ENCODE measurements at regions not wholly inside any gene's neighbourhood (a gene's known extent, or its start where the extent isn't known, plus 50 kb on each side); places are given as distances from the start of the nearest gene placed in this dataset.
"Not testable (repeated sequence)": the region's sequence is repeated elsewhere in the genome, so short reads cannot be mapped to it uniquely, and the experiment has no call there.

DNA sequence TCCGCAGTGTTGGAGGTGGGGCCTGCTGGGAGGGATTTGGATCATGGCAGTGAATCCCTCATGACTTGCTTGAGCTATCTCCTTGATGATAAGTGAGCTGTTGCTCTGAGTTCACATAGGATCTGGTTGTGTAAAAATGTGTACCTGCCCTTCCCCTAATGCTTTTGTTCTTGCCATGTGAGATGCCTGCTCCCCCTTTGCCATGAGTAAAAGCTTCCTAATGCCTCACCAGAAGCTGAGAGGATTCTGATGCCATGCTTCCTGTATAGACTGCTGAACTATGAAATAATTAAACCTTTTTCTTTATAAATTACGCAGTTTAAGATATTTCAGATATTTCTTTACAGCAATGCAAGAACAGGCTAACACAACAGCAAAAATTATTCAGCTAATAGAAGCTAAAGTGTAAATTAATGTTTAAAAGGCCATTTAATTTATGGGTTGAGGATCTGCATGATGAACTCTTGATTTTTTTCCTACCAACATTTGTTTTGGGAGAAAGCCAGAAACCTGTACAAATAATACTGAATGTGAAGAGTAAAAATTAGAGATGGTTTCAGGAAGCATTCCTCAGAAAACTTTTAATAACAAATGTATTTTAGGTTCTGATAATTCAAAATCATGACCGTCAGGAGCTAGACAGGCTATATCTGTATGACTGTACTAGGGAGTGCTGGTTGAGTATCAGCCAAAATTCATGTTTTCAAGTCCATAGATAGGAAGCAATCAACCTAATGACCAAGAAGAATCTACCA is 177.5 kb upstream of the GRIA4 start:
- no peak for DNase-seq (ENCODE audit: low spot score)

DNA sequence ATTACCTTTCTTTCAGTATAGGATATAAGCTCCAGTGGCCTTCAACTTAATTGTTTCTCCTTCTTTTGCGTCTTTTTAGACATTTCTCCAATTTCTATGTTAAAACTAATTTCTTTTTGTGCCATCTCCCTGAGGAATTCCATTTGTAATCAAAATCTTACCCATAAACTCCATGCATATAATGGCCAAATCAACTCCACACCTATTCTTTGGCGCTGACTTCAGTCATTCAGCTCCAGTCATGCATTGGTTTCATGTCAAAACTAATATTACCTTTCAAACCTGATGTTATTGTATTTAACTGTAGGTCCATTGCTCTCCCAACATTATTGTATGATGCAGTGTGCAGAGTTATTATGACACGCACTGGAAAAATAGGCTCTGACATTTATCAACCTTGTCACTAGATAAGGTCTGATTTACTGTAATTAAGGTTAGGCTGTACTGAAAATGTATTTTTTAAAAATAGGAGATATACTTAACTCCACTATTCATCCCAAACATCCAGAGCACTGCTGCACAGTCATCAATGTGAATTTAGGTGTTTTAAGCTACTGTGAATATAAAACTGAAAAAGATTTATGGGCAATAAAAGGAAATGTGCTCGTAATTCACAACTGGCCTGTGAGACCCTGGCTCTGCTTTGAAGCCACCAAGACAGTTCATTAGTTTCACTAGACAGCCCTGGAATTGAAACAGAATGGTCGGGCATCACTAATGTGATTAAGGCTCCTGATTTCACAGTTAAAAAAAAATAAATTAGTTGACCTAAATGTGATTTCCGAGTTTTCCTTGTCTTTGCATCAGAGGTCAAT is 180.6 kb upstream of the GRIA4 start:
- no peak for DNase-seq (ENCODE audit: low spot score)

DNA sequence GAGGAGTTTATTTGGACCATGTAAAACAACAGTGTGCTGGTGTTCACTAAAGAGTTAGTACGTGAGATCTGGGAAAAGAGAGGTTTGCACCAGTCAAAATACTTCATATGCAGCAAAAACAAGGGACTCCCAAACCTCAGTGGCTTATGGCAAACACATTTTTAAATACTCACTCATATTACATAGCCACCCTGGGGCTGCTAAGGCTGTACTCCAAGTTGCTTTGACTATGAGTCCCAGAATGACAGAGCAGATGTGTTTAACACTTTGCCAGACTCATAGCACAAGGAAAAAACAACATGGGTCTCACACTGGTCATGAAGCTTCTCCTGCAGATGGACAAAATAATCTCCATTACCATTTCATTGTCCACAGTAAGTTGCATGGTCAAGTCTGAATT is 202.8 kb upstream of the GRIA4 start:
- DNase-seq (ENCODE audit: low spot score): no peak

DNA sequence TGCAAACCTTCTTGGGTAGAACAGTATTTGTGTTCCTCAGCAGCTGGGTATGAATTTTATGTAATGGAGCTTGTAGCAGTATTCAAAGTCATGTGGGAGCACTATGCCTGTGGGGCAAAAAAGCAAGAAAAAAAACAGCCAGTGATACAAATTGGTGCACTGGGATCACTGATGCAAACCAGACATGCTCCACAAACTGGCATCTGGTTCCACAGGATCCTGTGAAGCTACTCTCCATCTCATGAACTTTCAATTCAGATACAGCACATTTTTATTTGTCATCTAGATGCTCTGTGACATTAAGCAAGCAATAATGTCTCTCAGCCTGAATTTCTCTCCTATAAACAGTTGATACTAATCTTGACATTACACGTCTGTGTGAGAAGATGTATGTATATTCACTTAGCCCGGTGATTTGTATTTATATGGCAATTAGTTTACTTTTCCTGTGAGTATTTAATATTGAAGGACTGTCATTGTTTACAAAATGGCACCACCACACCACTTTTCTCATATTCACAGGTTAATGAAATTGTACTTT is 208.5 kb upstream of the GRIA4 start:
- DNase-seq (ENCODE audit: low spot score): no peak

DNA sequence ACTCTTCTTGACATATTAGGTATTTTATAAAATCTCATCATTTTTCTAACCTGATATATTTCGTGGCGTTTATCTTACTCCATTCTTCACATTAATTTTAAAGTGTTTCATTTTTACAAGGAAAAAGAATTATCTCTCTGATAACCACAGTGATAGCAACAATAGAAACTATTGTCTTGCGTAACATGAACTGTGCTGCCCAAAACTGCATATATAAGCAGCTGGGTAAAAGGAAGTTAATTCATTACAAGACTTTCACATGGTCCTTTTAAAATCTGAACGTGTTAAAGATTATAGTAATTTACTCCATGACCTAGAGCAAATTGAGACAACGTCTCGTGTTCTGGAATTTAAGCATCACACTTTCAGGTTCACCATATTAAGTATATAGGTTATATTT is 210.4 kb upstream of the GRIA4 start:
- no peak for DNase-seq (ENCODE audit: low spot score)

DNA sequence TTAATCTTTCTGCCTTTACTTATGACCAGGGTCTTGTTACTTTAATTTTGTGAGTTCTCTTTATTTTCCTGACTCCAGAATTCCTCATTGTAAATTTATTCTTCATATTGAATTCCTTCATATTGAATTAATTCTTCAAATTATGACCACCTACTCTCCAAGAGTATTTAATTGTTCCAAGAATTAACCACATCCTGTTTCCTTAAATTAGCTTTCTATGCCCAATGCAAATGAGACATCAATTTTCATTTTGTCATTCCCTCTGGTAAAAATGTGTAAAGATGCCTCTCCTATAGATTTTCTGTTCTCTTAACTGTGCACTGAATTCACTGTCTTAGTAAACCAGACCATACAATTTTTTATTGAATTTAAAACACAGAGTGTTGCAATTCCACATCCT is 211.2 kb upstream of the GRIA4 start:
- no peak for DNase-seq (ENCODE audit: low spot score)

DNA sequence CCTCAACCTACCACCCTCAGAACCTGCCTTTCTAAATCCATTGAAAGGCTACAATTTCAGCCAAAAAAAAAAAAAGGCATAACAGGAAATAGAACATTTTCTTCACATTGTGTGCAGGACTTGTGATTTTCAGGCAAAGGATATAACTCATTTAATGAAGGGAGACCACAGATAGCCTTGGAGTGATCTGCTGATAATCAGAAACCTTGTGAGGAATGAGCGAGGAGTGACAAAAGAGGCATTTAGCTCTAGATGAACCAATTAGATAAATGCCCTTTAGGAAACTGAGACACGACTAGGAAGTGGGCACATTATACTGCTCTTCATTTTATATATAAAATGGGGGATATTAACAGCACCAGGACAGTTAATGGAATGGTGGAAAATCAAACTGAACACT is 216.5 kb upstream of the GRIA4 start:
- no peak for DNase-seq (ENCODE audit: low spot score)

- no peak for DNase-seq (ENCODE audit: low spot score)
These were observed 217.3 kb upstream of the GRIA4 start for GRCh38 chr11:105392556-105392955.

GRCh38 chr11:105389952-105390351 is 219.9 kb upstream of the GRIA4 start:
- DNase-seq (ENCODE audit: low spot score): no peak

DNA sequence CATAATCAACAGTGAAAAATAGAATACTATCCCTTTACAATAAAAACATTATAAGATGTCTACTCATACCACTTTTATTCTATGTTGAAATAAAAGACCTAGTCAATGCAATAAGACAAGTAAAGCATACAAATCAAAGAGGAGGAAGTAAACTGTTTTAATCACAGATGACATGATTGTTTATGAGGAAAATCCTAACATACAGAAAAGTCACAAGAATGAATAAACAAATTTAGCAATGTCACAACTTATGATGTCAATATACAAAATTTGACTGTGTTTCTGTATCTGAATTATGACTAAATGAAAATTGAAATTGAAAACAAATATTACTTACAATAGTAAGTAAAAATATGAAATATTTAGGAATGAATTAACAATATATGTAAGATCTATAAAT is 221.9 kb upstream of the GRIA4 start:
- no peak for DNase-seq (ENCODE audit: low spot score)

DNA sequence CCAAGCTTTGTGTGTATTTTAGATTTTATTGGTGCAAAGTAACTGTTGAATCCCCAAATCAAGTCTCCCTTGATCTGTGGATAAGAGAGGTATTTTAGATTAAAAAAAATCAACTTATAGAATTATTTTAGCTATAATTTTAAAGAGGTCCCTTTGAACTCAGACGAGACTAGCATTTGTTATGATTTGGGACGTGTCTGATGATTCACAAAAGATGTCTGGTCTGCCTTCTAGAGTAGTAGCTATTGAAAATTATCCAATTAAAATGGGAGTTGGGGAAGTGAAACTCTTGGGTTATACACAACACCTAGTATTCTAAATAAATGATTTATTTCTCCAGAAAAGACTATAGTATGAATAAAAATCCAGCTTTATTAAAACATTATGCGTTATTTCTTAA is 227.9 kb upstream of the GRIA4 start:
- DNase-seq (ENCODE audit: low spot score): no peak

DNA sequence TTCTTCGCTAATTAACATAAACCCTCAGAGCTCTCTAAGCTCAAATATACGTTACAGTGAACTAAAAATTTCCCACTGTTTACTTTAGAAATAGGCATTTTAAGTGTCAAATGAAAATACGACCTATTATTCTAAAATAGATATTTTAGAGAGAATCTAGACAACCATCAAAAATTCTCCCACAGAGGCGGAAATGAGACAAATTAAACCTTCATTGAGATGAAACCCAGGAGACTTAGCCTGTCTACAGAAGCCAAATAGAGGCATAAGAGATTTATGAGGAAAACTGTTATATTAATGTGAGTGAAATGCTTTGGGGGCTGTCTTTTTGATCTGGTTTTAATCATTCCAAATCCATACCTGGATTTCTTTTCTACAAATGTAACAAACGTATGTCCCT is 232.0 kb upstream of the GRIA4 start:
- no peak for DNase-seq (ENCODE audit: low spot score)

DNA sequence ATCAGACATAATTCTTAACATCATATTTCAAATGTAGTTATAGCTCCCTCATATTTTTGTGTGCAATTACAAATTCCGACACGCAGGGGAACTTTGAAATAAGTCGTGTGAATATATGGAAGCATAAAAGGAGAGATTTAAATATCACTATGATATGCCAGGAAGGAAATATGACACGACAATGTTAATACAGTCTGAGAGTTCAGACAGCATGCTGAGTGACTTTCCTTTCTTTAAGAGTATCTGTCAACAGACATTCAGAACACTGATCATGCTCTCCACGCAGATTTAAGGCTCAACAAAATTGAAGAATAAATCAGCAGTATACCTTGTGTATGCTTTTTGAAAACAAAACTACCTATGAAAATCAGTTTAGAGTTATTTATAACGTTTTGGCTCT is 232.6 kb upstream of the CARD18 start:
- no peak for DNase-seq (ENCODE audit: low spot score)

- no peak for DNase-seq (ENCODE audit: low spot score)
These were observed 231.7 kb upstream of the CARD18 start for GRCh38 chr11:105371311-105371710.

GRCh38 chr11:105368711-105369110 is 229.1 kb upstream of the CARD18 start:
- no peak for DNase-seq (ENCODE audit: low spot score)

DNA sequence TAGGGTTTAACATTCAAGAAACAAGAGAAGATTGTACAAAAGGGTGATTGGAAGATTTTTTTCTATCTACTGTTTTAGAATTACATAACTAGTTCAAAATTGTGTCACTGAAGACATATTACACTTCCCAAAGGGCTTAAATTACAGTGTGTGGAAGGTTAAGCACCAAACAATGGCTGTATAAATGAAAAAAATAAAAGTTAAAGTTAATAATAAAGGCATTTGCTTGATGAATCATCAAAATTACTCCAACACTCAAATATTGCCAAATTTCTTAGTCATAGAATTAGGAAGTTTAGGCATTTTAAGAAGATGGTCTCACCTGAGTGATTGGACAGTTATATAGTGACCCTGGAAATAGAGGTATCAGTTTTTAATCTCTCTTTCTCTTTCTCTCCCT is 227.6 kb upstream of the CARD18 start:
- DNase-seq (ENCODE audit: low spot score): no peak

DNA sequence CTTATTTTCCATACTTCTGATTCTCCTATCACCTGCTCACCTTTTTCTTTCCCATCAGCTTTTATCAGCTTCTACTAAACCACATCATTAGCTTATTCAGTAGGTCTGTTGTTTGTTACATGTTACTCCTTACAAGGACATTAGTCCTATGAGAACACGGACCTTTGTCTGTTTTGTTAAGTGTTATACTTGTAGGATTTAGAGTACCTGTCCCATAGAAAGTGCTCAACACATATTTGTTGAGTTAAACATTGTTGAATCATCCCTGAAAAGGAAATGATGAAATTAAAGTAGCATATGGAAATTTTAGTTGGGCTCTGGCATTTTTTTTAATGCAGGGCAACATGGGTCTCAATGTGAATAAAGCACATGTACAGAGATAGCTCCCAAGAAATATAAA is 222.1 kb upstream of the CARD18 start:
- no peak for DNase-seq (ENCODE audit: low spot score)

DNA sequence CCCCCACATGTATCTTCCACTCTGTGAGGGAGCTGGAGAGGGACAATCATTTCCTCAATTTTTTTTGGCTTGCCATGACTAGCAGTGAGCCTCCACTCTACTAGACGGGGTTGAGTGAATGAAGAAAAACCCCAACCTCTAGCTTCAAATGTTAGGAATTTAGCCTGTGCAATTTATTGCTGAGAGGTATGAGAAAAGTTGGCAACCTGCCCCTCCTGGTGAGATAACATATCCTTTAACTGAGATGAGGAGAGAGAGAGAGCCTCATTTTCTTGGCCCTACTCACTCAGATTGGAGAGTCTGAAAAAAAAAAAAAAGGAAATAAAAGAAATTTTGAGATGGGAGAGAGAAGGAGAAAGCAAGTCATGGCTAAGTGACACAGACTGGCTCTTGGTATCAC is 218.2 kb upstream of the CARD18 start:
- no peak for DNase-seq (ENCODE audit: low spot score)

GRCh38 chr11:105357146-105357545 is 217.6 kb upstream of the CARD18 start:
- DNase-seq (ENCODE audit: low spot score): no peak

DNA sequence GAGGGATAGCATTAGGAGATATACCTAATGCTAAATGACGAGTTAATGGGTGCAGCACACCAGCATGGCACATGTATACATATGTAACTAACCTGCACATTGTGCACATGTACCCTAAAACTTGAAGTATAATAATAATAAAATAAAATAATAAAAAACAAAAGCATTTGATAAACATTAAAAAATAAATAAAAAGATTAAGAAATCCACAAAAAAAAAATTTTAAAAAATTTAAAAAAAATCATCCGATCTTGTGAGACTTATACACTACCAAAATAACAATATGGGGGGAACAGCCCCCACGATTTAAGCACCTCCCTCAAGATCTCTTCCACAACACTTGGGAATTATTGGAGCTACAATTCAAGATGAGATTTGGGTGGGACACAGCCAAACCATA is 210.3 kb upstream of the CARD18 start:
- DNase-seq (ENCODE audit: low spot score): not testable (repeated sequence)

DNA sequence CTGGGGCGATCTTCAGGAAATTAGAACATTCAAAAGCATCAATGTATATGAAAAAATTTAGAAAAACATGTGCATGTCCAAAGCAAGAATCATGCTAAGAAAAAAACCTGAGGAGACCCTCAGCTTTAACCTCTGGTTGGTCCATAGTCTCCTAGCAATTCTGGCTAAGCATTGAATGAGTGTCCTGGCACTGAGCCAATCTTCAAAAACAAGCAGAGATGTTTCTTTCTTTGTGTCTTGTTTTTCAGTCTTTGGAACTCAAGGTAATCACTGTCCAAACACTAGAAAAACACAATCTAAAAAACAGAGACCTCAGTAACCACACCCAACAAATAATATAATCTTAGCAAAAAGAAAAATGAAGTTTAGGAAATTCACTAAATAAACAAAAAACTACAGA is 205.4 kb upstream of the CARD18 start:
- DNase-seq (ENCODE audit: low spot score): no peak

DNA sequence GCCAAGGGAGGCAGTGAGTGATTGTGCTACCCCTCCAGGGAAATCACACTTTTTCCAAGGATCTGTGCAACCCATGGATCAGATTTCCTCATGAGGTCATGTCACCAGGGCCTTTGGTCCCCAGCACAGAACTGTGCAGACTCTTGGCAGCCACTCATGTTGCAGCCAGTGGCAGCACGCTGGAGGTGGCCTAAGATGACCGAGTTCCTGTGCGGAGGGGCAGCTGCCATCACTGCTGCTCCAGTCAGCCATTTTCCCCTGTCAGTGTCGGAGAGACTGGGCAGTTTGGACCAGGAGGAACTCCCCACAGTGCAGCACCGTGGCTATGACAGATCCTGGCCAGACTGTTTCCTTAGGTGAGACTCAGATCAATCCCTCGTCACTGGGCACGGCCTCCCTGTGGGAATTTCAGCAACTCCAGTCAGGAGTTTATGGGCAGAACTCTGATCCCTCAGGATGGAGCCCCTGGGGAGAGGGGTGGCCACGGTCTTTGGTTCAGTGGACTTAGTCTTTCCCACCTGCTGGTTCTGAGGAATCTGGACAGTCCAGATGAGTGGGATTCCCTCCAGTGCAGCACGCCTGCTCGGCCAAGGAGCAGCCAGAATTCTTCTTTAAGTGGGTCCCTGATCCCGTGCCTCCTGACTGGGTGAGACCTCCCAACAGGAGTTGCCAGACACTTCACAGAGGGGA is 194.6 kb upstream of the CARD18 start:
- no peak for DNase-seq (ENCODE audit: low spot score)

DNA sequence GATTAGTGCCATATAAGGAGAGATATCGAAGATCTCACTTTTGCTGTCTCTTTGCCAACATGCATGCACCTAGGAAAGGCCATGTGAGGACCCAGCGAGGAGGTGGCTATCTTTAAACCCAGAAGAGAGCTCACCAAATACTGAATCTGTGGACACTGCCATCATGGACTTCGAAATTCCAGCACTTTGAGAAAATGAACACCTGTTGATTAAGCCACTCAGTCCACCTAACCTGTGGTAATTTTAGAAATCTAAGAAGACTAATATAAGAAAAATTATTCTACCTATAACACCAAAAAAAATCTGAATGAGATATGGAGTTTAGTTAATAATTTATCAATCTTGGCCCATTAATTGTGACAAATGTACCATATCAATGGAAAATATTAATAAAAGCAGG is 193.6 kb upstream of the CARD18 start:
- DNase-seq (ENCODE audit: low spot score): no peak
